Neural cell (in vitro differentiated cells): ENCODE measurements at regions not wholly inside any gene's neighbourhood (a gene's known extent, or its start where the extent isn't known, plus 50 kb on each side); places are given as distances from the start of the nearest gene placed in this dataset.

Experiments
- EP300 ChIP-seq: fragments of 450-650 bp; conservative IDR thresholded peaks from 2 replicates; pipeline ENCODE4 v1.6.1; 2014; ENCODE audit warnings: antibody characterized with exemption, mild to moderate bottlenecking, moderate library complexity; ENCODE audit not compliant: poor library complexity, severe bottlenecking
- POLR2AphosphoS5 ChIP-seq: IDR thresholded peaks from 2 replicates; pipeline ENCODE4 v1.6.1; 2012
- TF ChIP-seq, protein P1 (sequence below): fragments of 450-650 bp; IDR thresholded peaks from 2 replicates; pipeline ENCODE4 v1.5.1; 2014; ENCODE audit warnings: antibody characterized with exemption, mild to moderate bottlenecking, moderate library complexity; ENCODE audit not compliant: poor library complexity, severe bottlenecking

DNA sequence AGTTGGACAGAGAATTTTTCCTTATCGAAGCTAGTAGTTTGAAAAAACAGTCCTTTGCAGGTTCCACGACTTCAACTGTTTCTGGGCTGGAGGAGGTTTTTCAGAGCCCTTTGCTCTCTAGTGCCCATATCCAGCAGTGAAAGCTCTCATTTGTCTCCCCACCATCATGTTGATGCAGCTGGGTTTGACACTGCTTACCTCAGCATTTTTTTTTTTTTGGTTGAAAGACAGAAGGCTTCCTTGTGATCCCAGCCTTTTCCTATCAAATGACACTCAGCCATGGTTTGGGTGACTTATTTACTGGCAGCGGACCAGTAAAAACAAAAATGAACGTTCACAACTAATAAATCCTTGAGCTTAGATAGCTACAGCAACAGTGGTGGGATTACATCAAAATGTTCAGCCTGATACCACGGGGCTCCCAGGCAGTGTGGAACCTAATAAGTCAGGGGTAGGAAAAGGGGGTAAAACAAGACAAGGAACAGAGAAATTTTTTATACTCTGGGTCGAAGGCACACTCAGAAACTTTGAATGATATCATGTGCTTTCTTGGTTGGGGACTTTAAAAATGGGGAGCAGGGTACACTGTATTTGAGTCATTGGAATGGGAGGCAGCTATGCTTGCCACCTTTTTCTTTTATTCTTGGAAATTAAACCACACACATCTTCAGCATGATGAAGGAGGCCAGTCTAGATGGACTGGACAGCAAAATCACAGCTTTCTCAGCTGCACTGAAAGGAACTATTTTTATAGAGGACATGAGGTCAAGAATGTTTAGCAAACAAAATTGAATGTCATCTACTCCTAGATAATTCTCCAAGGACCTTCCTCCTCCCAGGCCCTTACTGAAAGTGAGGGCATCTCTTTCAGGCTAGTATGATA lies 308.9 kb upstream of the MPDZ start:
- TF ChIP-seq EP300 = no peak
- TF ChIP-seq, protein P1, sequence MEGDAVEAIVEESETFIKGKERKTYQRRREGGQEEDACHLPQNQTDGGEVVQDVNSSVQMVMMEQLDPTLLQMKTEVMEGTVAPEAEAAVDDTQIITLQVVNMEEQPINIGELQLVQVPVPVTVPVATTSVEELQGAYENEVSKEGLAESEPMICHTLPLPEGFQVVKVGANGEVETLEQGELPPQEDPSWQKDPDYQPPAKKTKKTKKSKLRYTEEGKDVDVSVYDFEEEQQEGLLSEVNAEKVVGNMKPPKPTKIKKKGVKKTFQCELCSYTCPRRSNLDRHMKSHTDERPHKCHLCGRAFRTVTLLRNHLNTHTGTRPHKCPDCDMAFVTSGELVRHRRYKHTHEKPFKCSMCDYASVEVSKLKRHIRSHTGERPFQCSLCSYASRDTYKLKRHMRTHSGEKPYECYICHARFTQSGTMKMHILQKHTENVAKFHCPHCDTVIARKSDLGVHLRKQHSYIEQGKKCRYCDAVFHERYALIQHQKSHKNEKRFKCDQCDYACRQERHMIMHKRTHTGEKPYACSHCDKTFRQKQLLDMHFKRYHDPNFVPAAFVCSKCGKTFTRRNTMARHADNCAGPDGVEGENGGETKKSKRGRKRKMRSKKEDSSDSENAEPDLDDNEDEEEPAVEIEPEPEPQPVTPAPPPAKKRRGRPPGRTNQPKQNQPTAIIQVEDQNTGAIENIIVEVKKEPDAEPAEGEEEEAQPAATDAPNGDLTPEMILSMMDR = no peak
- no peak for TF ChIP-seq POLR2AphosphoS5
